H1 (cell line): ENCODE measurements at regions not wholly inside any gene's neighbourhood (a gene's known extent, or its start where the extent isn't known, plus 50 kb on each side); places are given as distances from the start of the nearest gene placed in this dataset.

Experiments
- CTCF ChIA-PET: fragments of 300-600 bp; sonication (Branson Sonifier 250); formaldehyde crosslinking; loops from one replicate; lab custom pipeline; 2021; ENCODE audit not compliant: partially characterized antibody; lab: Charles Lee
- POLR2A ChIA-PET: fragments of 300-600 bp; sonication (Branson Sonifier 250); formaldehyde crosslinking; loops from one replicate; lab custom pipeline; 2021; ENCODE audit warnings: inconsistent platforms; ENCODE audit not compliant: partially characterized antibody; lab: Charles Lee
- DNase-seq, 2 experiments: peaks; one replicate each; pipeline versions ENCODE4 v3.0.0 to v3.0.0-alpha.2; 2010 to 2022; ENCODE audit warnings: low spot score in 2 of 2, low read depth in 1 of 2, mixed read lengths in 1 of 2
- FAIRE-seq: peaks from 2 replicates; lab custom pipeline; 2011; peaks lifted over from hg19 to GRCh38; lab: Jason Lieb, UNC
- H2AFZ ChIP-seq: 2 replicates; pipeline ENCODE4 v1.8.1; 2012; ENCODE audit warnings: low read length, inconsistent platforms
- H2AK5ac ChIP-seq: 2 replicates; pipeline ENCODE4 v1.6.1; 2013; ENCODE audit warnings: low read depth, low read length
- H2BK120ac ChIP-seq: replicated peaks from 2 replicates; pipeline ENCODE3; 2013; ENCODE audit warnings: low read depth, low read length, inconsistent platforms
- H2BK12ac ChIP-seq: 2 replicates; pipeline ENCODE4 v1.6.1; 2013; ENCODE audit warnings: low read depth, low read length
- H2BK15ac ChIP-seq: 2 replicates; pipeline ENCODE4 v1.6.1; 2013; ENCODE audit warnings: low read length
- H2BK20ac ChIP-seq: 2 replicates; pipeline ENCODE4 v1.6.1; 2013; ENCODE audit warnings: low read length
- H2BK5ac ChIP-seq: 2 replicates; pipeline ENCODE4 v1.6.1; 2013; ENCODE audit warnings: low read depth, low read length
- H3K14ac ChIP-seq: 2 replicates; pipeline ENCODE4 v1.6.1; 2013; ENCODE audit warnings: inconsistent platforms; ENCODE audit not compliant: insufficient read length
- H3K18ac ChIP-seq: 2 replicates; pipeline ENCODE4 v1.6.1; 2013; ENCODE audit warnings: low read length; ENCODE audit errors: extremely low read depth
- H3K23ac ChIP-seq: 2 replicates; pipeline ENCODE4 v1.6.1; 2013; ENCODE audit warnings: inconsistent platforms; ENCODE audit not compliant: insufficient read length
- H3K23me2 ChIP-seq: 2 replicates; pipeline ENCODE4 v1.6.1; 2013; ENCODE audit warnings: low read depth, low read length
- H3K27ac ChIP-seq: 2 replicates; pipeline ENCODE4 v1.6.1; 2011; ENCODE audit warnings: low read depth, low read length, inconsistent platforms
- H3K27me3 ChIP-seq, 4 experiments: replicated peaks in 1 of 4; 1 replicate in 1 of 4; 2 replicates in 3 of 4; pipeline versions ENCODE4 v1.6.1 to v1.8.1; 2011 to 2013; ENCODE audit warnings: low read length in 3 of 4, mild to moderate bottlenecking in 3 of 4, inconsistent platforms in 2 of 4, mixed read lengths in 2 of 4, moderate library complexity in 1 of 4; ENCODE audit not compliant: control insufficient read depth in 3 of 4, insufficient read depth in 3 of 4; ENCODE audit errors: extremely low read depth in 1 of 4
- H3K36me3 ChIP-seq, 4 experiments: 2 replicates each; pipeline versions ENCODE4 v1.6.1 to v1.8.1; 2011 to 2013; ENCODE audit warnings: mild to moderate bottlenecking in 4 of 4, low read length in 3 of 4, moderate library complexity in 2 of 4, control low read depth in 1 of 4, inconsistent platforms in 1 of 4; ENCODE audit not compliant: insufficient read depth in 4 of 4, control insufficient read depth in 2 of 4
- H3K4ac ChIP-seq: replicated peaks from 2 replicates; pipeline ENCODE3; 2013; ENCODE audit warnings: low read length, low read depth, mixed read lengths, inconsistent platforms; ENCODE audit not compliant: insufficient read length
- H3K4me1 ChIP-seq, 4 experiments: replicated peaks in 1 of 4; 1 replicate in 1 of 4; 2 replicates in 3 of 4; pipeline versions ENCODE4 v1.6.1 to v1.8.1; 2011 to 2013; ENCODE audit warnings: low read length in 3 of 4, inconsistent platforms in 2 of 4, mixed read lengths in 1 of 4; ENCODE audit not compliant: insufficient read depth in 4 of 4, control insufficient read depth in 3 of 4
- H3K4me2 ChIP-seq, 2 experiments: 2 replicates each; pipeline versions ENCODE4 v1.6.1 to v1.8.1; 2011 to 2013; ENCODE audit warnings: low read depth in 2 of 2, low read length in 2 of 2, control low read depth in 1 of 2, inconsistent platforms in 1 of 2, mild to moderate bottlenecking in 1 of 2; ENCODE audit not compliant: insufficient read depth in 1 of 2
- H3K4me3 ChIP-seq, 4 experiments: fragments of 200-600, 300-600 bp in 1 of 4; sonication (generic), shearing (Covaris generic), sonication (Bioruptor Twin) in 1 of 4; 2 replicates each; pipeline versions ENCODE4 v1.5.1 to v1.8.1; 2011 to 2016; ENCODE audit warnings: low read length in 4 of 4, low read depth in 3 of 4, control low read depth in 2 of 4, inconsistent platforms in 2 of 4, mild to moderate bottlenecking in 2 of 4, mixed read lengths in 1 of 4, moderate library complexity in 1 of 4; ENCODE audit not compliant: insufficient read depth in 2 of 4; ENCODE audit errors: extremely low read depth in 1 of 4
- H3K56ac ChIP-seq: replicated peaks from 2 replicates; pipeline ENCODE3; 2013; ENCODE audit warnings: low read depth, mild to moderate bottlenecking, mixed read lengths, low read length, inconsistent platforms; ENCODE audit not compliant: insufficient read length
- H3K79me1 ChIP-seq: 2 replicates; pipeline ENCODE4 v1.6.1; 2013; ENCODE audit warnings: low read depth, low read length, control low read depth
- H3K79me2 ChIP-seq, 2 experiments: 2 replicates each; pipeline versions ENCODE4 v1.6.1 to v1.8.1; 2012 to 2013; ENCODE audit warnings: low read length in 2 of 2, mild to moderate bottlenecking in 2 of 2, inconsistent platforms in 1 of 2; ENCODE audit not compliant: insufficient read depth in 2 of 2, control insufficient read depth in 1 of 2
- H3K9ac ChIP-seq, 4 experiments: replicated peaks in 1 of 4; 1 replicate in 1 of 4; 2 replicates in 3 of 4; pipeline versions ENCODE4 v1.6.1 to v1.8.1; 2011 to 2013; ENCODE audit warnings: low read depth in 3 of 4, low read length in 3 of 4, control low read depth in 2 of 4, mild to moderate bottlenecking in 2 of 4, moderate library complexity in 2 of 4, inconsistent platforms in 1 of 4; ENCODE audit errors: extremely low read depth in 1 of 4
- H3K9me3 ChIP-seq, 2 experiments: 2 replicates each; pipeline versions ENCODE4 v1.6.1 to v1.8.1; 2012 to 2013; ENCODE audit warnings: mild to moderate bottlenecking in 2 of 2, moderate library complexity in 2 of 2, control low read depth in 1 of 2, inconsistent platforms in 1 of 2, low read depth in 1 of 2, low read length in 1 of 2, mixed read lengths in 1 of 2; ENCODE audit not compliant: insufficient read depth in 2 of 2
- H4K20me1 ChIP-seq, 2 experiments: replicated peaks in 1 of 2; 2 replicates each; pipeline versions ENCODE3 to v1.8.1; 2011 to 2013; ENCODE audit warnings: inconsistent platforms in 2 of 2, low read length in 2 of 2, mild to moderate bottlenecking in 1 of 2; ENCODE audit not compliant: insufficient read depth in 2 of 2, control insufficient read depth in 1 of 2
- H4K5ac ChIP-seq: 2 replicates; pipeline ENCODE4 v1.6.1; 2013; ENCODE audit warnings: low read length, low read depth, mixed read lengths, inconsistent platforms; ENCODE audit not compliant: insufficient read length
- H4K8ac ChIP-seq: 2 replicates; pipeline ENCODE4 v1.8.0; 2013; ENCODE audit warnings: mild to moderate bottlenecking, moderate library complexity, low read length, inconsistent platforms; ENCODE audit not compliant: insufficient read depth; ENCODE audit errors: extremely low read depth
- H4K91ac ChIP-seq: replicated peaks from 2 replicates; pipeline ENCODE3; 2013; ENCODE audit warnings: low read length, mixed read lengths, inconsistent platforms; ENCODE audit not compliant: insufficient read length
- KDM4A ChIP-seq: IDR thresholded peaks from one replicate; pipeline ENCODE4 v1.7.1; 2012; ENCODE audit warnings: low read depth, mild to moderate bottlenecking, moderate library complexity, low read length, inconsistent platforms; ENCODE audit not compliant: severe bottlenecking
- POLR2A ChIP-seq, 2 experiments: IDR thresholded peaks; 1 replicate in 1 of 2; 2 replicates in 1 of 2; pipeline ENCODE4 v1.6.1; 2011; ENCODE audit warnings: low read depth in 2 of 2, low read length in 2 of 2, mild to moderate bottlenecking in 2 of 2; ENCODE audit errors: control extremely low read depth in 1 of 2
- SIX5 ChIP-seq: IDR thresholded peaks from 2 replicates; pipeline ENCODE4 v1.6.1; 2011; ENCODE audit warnings: mild to moderate bottlenecking, low read depth, low read length
- YY1 ChIP-seq: IDR thresholded peaks from 2 replicates; pipeline ENCODE4 v1.6.1; 2011; ENCODE audit warnings: low read depth, mild to moderate bottlenecking, low read length
- WGBS, 2 experiments: shearing (Covaris generic) in 1 of 2; methylation state at CpG; one replicate each; pipeline versions ENCODE4 v1.1.6 to v1.1.7; 2013 to 2015; ENCODE audit warnings: low lambda C conversion rate in 2 of 2, mixed read lengths in 2 of 2, inconsistent platforms in 1 of 2, low coverage in 1 of 2, missing lambda C conversion rate in 1 of 2; ENCODE audit not compliant: insufficient replicate concordance in 2 of 2, insufficient coverage in 1 of 2, insufficient read length in 1 of 2; ENCODE audit errors: extremely low coverage in 1 of 2, missing lambda C conversion rate in 1 of 2; 5-methylcytosine and 5-hydroxymethylcytosine counted together
- TF ChIP-seq, protein P1 (sequence below): IDR thresholded peaks from 2 replicates; pipeline ENCODE4 v1.6.1; 2011; ENCODE audit warnings: low read length, improper control_type of control experiment

- Histone ChIP-seq H2AK5ac (no peak overlapping the region), H3K27me3 (no peaks in the 10 kb centered on the region), H2BK120ac (no peak overlapping the region), H3K4me1 (peaks cover 0 to 3% (median 0%) of the 10 kb centered on the region in 4 experiments; a peak in 1 of 7 replicates), H3K79me1 (no peaks in the 10 kb centered on the region), H2AFZ (no peak overlapping the region)
- TF ChIP-seq, protein P1, sequence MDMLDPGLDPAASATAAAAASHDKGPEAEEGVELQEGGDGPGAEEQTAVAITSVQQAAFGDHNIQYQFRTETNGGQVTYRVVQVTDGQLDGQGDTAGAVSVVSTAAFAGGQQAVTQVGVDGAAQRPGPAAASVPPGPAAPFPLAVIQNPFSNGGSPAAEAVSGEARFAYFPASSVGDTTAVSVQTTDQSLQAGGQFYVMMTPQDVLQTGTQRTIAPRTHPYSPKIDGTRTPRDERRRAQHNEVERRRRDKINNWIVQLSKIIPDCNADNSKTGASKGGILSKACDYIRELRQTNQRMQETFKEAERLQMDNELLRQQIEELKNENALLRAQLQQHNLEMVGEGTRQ = no peak
- TF ChIP-seq YY1 = no peak
- no peak for TF ChIP-seq KDM4A
- TF ChIP-seq SIX5 = no peak
- no peak for TF ChIP-seq POLR2A (IDR thresholded peaks at IDR 0.05; ENCODE audit: control extremely low read depth in 1 of 2, low read depth in 2 of 2, low read length in 2 of 2)
- TF ChIP-seq, all 59 proteins: peak for 0
- no peak overlapping the region for H2BK5ac ChIP-seq
- CTCF ChIA-PET = interaction anchor here (0.6 to 1.7 kb wide), 3 partner anchors 10 to 296 kb away, joined by 3 to 5 read pairs (median 5); no protein-coding TSS in a partner anchor
- H3K36me3 ChIP-seq = no peaks in the 10 kb centered on the region
- POLR2A ChIA-PET = no interaction called here
- H3K18ac ChIP-seq = no peak overlapping the region
- H3K56ac ChIP-seq = no peak overlapping the region
- no peak for DNase-seq
- H3K14ac ChIP-seq = no peak overlapping the region
- H2BK12ac ChIP-seq = no peak overlapping the region
- no peak overlapping the region for H3K4ac ChIP-seq
- H2BK20ac ChIP-seq = no peak overlapping the region
- H3K27ac ChIP-seq = no peak overlapping the region
- H3K9ac ChIP-seq = no peak overlapping the region
- no peak overlapping the region for H4K8ac ChIP-seq
- H2BK15ac ChIP-seq = no peak overlapping the region
- H3K9me3 ChIP-seq = no peaks in the 10 kb centered on the region
- no peaks in the 10 kb centered on the region for H4K20me1 ChIP-seq
- no peak overlapping the region for H3K4me2 ChIP-seq
- H4K5ac ChIP-seq = no peak overlapping the region
- no peaks in the 10 kb centered on the region for H3K79me2 ChIP-seq
- no peak overlapping the region for H3K23ac ChIP-seq
- no peak overlapping the region for H3K4me3 ChIP-seq
- no peak for FAIRE-seq
- no peaks in the 10 kb centered on the region for H3K23me2 ChIP-seq
- H4K91ac ChIP-seq = no peak overlapping the region
- WGBS, 2 experiments = 87% methylated on average over 2 of the region's 2 CpGs; no CpG with 5 or more reads in 1 of the 2 experiments
Observed at GRCh38 chr2:147615726-147616125, 229.1 kb upstream of the ACVR2A start.
